Heart right ventricle (tissue), 16 donors: ENCODE measurements at regions not wholly inside any gene's neighbourhood (a gene's known extent, or its start where the extent isn't known, plus 50 kb on each side); places are given as distances from the start of the nearest gene placed in this dataset.
A peak's percentile ranks its signal among the peaks of the same experiment; 100 is the strongest.

Experiments used
- ATAC-seq, 8 donors: fragments of 200-7000 bp; cut with Tn5 transposase; one replicate each; pipeline ENCODE4 v1.9.1; 2020; ENCODE audit warnings: mild to moderate bottlenecking in 8 of 8, moderate library complexity in 8 of 8, moderate number of reproducible peaks in 1 of 8
- DNase-seq, 2 donors: peaks; one replicate each; pipeline ENCODE4 v3.0.0-alpha.2; 2020
- H3K27ac ChIP-seq, 10 donors: fragments of 200-600 bp; sonication (generic) in 2 of 10; one replicate each; pipeline versions ENCODE4 v1.5.0 to v1.8.0; 2020 to 2022; ENCODE audit warnings: mild to moderate bottlenecking in 3 of 10
- H3K27me3 ChIP-seq, 7 donors: fragments of 200-600 bp; one replicate each; pipeline ENCODE4 v1.8.0; 2021 to 2022; ENCODE audit warnings: mild to moderate bottlenecking in 2 of 7
- H3K36me3 ChIP-seq, 9 donors: fragments of 200-600 bp; sonication (generic) in 1 of 9; one replicate each; pipeline versions ENCODE4 v1.5.0 to v1.8.0; 2020 to 2022; ENCODE audit warnings: mild to moderate bottlenecking in 2 of 9
- H3K4me1 ChIP-seq, 9 donors: fragments of 200-600 bp; sonication (generic) in 1 of 9; one replicate each; pipeline versions ENCODE4 v1.5.0 to v1.8.0; 2020 to 2022; ENCODE audit warnings: mild to moderate bottlenecking in 4 of 9
- H3K4me3 ChIP-seq, 10 donors: fragments of 200-600 bp; sonication (generic) in 2 of 10; one replicate each; pipeline versions ENCODE4 v1.5.0 to v1.8.0; 2020 to 2022; ENCODE audit warnings: mild to moderate bottlenecking in 7 of 10, moderate library complexity in 2 of 10
- H3K9me3 ChIP-seq, 11 donors: fragments of 200-600 bp in 10 of 11; sonication (generic) in 2 of 11; one replicate each; pipeline versions ENCODE4 v1.5.0 to v1.8.0; 2013 to 2022; ENCODE audit warnings: mild to moderate bottlenecking in 2 of 11, control low read depth in 1 of 11, moderate library complexity in 1 of 11
- WGBS, 2 donors: extraction: QIAGEN DNeasy Blood & Tissue Kit; methylation state at CpG; one replicate each; pipeline ENCODE4 v1.1.7; 2013; ENCODE audit warnings: inconsistent platforms in 1 of 2; 5-methylcytosine and 5-hydroxymethylcytosine counted together
- intact Hi-C, 10 donors: fragments of 100-400 bp; cut with DNase I; formaldehyde crosslinking; loops; one replicate each; pipeline versions ENCODE4 v1.11.1 to v1.14.2; 2022
- TF ChIP-seq, protein P1 (sequence below), 9 donors: fragments of 200-600 bp; sonication (generic) in 2 of 9; IDR thresholded peaks; one replicate each; pipeline versions ENCODE4 v1.5.0 to v1.8.0; 2021 to 2022; ENCODE audit warnings: antibody characterized with exemption in 9 of 9, mild to moderate bottlenecking in 5 of 9, moderate library complexity in 1 of 9
- donor health status: Arrhythmogenic right ventricular cardiomyopathy.
- donor health status: ischemic (EF 13 %, LVEDD 7.1; RV severe dilation, severe dysfunction).
- donor health status: healthy with polysubstance abuse.
- donor health status: DM: no; HTN: yes; CAD: no.
- donor health status: DM: no; HTN: no; CAD: no.
- donor health status: ischemic (EF 25% LVEDD 6.9; RV normal size, moderate dysfunction).
- donor health status: ischemic (EF 25% LVEDD 5.7; RV mildly dilated, moderate dysfunction).
- donor health status: healthy.
- donor health status: DM: yes; HTN: yes; CAD: no.
- donor health status: Ischemic cardiomyopathy.
- donor health status: ischemic (EF 35%, LVEDD 5.7; RV mildly dilated, moderate dysfunction).
- donor health status: nonischemic (EF 11% LVEDD 7.7; RV severe dilation, severe dysfunction).
- donor health status: DM: yes; HTN: yes; CAD: no.
- donor health status: PGD.
- donor health status: ischemic (EF 29% LVEDD 5.4; RV normal size, mild dysfunction).
- donor health status: nonischemic (EF 23%, LVEDD 6.1; RV moderate dilation, normal function).

DNA sequence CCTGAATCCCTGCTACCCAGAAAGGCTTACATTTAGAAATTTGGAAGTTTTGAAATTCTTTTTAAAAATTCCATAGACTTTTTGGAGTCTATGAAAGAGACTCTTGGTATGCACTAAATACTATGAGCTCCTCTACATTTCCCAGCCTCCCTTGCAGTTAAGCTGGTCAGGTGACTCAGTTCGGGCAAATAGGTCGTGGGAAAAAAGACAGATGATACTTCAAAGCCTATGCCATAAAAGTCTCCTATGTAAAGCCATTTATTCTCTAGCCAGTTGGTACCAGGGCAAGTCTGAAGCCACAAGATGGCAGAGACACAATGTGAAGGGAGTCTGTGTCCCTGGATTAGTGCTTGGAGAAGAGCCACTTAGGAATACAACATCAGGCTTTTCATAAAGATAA is 101.8 kb downstream of the BOD1 start:
- no peak for ATAC-seq
- peaks cover 0 to 5% (median 0%) of the 10 kb centered on the region in 11 donors for H3K9me3 ChIP-seq
- no peak for DNase-seq
- H3K36me3 ChIP-seq = no peaks in the 10 kb centered on the region
- H3K27ac ChIP-seq = no peak overlapping the region
- TF ChIP-seq, protein P1, sequence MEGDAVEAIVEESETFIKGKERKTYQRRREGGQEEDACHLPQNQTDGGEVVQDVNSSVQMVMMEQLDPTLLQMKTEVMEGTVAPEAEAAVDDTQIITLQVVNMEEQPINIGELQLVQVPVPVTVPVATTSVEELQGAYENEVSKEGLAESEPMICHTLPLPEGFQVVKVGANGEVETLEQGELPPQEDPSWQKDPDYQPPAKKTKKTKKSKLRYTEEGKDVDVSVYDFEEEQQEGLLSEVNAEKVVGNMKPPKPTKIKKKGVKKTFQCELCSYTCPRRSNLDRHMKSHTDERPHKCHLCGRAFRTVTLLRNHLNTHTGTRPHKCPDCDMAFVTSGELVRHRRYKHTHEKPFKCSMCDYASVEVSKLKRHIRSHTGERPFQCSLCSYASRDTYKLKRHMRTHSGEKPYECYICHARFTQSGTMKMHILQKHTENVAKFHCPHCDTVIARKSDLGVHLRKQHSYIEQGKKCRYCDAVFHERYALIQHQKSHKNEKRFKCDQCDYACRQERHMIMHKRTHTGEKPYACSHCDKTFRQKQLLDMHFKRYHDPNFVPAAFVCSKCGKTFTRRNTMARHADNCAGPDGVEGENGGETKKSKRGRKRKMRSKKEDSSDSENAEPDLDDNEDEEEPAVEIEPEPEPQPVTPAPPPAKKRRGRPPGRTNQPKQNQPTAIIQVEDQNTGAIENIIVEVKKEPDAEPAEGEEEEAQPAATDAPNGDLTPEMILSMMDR (IDR thresholded peaks at IDR 0.05) = no peak
- 69 to 86% methylated on average over 2 of the region's 2 CpGs for WGBS, 2 donors
- H3K4me1 ChIP-seq = no peaks in the 10 kb centered on the region
- intact Hi-C loops = no loop called here
- H3K4me3 ChIP-seq = no peak overlapping the region
- peaks cover 0 to 26% (median 0%) of the 10 kb centered on the region in 7 donors for H3K27me3 ChIP-seq

DNA sequence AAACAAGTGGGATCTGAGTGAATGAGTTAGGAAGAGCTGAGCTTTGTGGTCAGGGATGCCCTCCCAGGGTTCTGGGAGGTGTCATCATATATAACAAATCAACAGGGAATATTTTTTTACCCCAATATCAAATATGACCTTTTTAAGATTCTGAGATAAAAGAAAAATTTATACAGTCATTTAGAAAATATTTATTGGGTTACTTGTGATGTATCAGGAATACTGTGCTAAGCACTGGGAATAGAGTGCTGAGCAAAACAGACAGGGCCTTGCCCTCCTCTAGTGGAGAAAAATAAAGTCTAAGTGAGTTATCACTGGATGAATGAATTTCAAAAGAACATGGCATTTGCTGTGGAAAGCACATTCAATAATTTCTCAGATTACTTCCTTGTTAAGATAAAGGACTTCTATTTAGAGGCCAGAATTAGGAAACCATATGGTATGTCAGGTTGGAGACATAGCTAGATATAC is 102.9 kb downstream of the BOD1 start:
- Histone ChIP-seq H3K27ac (no peak overlapping the region), H3K27me3 (peaks cover 0 to 28% (median 0%) of the 10 kb centered on the region in 7 donors), H3K4me1 (no peaks in the 10 kb centered on the region), H3K4me3 (no peak overlapping the region), H3K9me3 (peaks cover 0 to 5% (median 0%) of the 10 kb centered on the region in 11 donors), H3K36me3 (no peaks in the 10 kb centered on the region)
- DNase-seq (no peak), ATAC-seq (no peak)
- intact Hi-C loops = no loop called here
- TF ChIP-seq, protein P1 (IDR thresholded peaks at IDR 0.05) = peak in 1 of 9 donors; percentile 4

DNA sequence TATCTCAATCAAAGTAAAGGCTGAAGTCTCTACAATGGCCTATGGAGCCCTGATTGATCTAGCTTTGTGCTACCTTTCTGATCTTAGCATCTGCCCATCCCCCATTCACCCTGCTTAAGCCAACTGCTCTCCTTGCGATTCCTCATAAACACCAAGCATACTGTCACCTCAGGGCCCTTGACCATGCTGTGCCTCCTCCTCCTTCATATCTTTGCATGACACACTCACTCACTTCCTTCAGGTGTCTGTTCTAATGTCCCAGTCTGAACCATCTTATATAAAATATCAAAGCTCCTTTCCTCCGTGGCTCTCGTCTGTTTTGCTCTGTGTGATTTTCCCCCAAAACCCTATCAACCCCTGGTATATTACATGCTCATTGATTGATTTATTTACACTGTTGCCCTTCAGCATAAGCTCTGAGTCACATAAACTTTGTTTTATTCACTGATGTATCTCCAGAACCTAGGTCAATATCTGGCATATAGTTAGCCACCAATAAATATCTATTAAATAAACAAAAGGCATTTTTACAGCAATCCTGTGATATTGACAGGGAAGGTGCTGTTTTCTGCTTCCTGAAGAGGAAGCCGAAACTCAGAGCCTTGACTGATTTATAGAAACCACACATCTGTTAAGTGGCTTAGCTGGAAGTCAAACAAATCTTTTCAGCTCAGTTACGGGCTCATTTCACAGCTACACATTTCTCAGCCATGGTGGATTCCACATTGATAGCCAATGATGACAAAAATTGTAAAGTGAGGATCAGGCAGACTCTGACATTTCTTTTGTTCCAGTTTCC is 103.6 kb downstream of the BOD1 start:
- no peak for DNase-seq
- peaks cover 0 to 5% (median 0%) of the 10 kb centered on the region in 11 donors for H3K9me3 ChIP-seq
- ATAC-seq = no peak
- TF ChIP-seq, protein P1 (IDR thresholded peaks at IDR 0.05) = no peak
- no peaks in the 10 kb centered on the region for H3K36me3 ChIP-seq
- H3K4me3 ChIP-seq = no peak overlapping the region
- 72 to 79% methylated on average over 5 of the region's 5 CpGs for whole genome bisulfite sequencing, 2 donors
- intact Hi-C loops = no loop called here
- H3K27me3 ChIP-seq = peaks cover 0 to 28% (median 0%) of the 10 kb centered on the region in 7 donors
- H3K27ac ChIP-seq = no peak overlapping the region
- no peaks in the 10 kb centered on the region for H3K4me1 ChIP-seq

DNA sequence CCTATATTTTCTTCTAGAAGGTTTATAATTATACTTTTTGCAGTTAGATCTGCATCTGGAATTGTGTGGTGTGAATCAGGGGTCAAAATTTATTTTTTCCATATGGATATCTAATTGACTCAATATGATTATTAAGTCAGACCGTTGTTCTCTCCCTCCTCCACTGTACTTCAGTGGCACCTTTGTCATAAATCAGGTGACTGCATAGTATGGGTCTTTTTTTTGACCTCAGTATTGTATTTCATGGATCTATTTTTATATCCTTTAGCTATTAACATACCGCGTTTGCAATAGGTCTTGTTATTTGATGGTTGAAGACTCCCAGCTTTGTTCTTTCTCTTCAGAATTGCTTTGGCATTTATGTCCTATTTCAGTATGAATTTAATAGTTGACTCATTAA is 107.4 kb downstream of the BOD1 start:
- intact Hi-C loops = no loop called here
- H3K9me3 ChIP-seq = peaks cover 0 to 19% (median 10%) of the 10 kb centered on the region in 11 donors
- no peaks in the 10 kb centered on the region for H3K4me1 ChIP-seq
- no peak overlapping the region for H3K27ac ChIP-seq
- ATAC-seq (no peak), DNase-seq (no peak)
- 81 to 82% methylated on average over 3 of the region's 3 CpGs for WGBS, 2 donors
- TF ChIP-seq, protein P1 (IDR thresholded peaks at IDR 0.05) = no peak
- no peaks in the 10 kb centered on the region for H3K36me3 ChIP-seq
- H3K4me3 ChIP-seq = no peak overlapping the region
- H3K27me3 ChIP-seq = peaks cover 0 to 24% (median 0%) of the 10 kb centered on the region in 7 donors
